DOHH2 (cell line): ENCODE measurements at regions not wholly inside any gene's neighbourhood (a gene's known extent, or its start where the extent isn't known, plus 50 kb on each side); places are given as distances from the start of the nearest gene placed in this dataset.
"Not testable (repeated sequence)": the region's sequence is repeated elsewhere in the genome, so short reads cannot be mapped to it uniquely, and the experiment has no call there.

Experiments
- H3F3A ChIP-seq: fragments of 200-600 bp; sonication (generic), shearing (Covaris generic); 2 replicates; pipeline ENCODE4 v1.6.0; 2016; ENCODE audit warnings: antibody characterized with exemption, mild to moderate bottlenecking; ENCODE audit not compliant: control insufficient read depth, insufficient read depth
- H3K27ac ChIP-seq: fragments of 200-600 bp; sonication (generic); 2 replicates; pipeline ENCODE4 v1.5.1; 2014; ENCODE audit warnings: low read depth, mild to moderate bottlenecking, low read length, moderate library complexity
- H3K27me3 ChIP-seq: fragments of 200-600 bp; sonication (generic); 2 replicates; pipeline ENCODE4 v1.6.1; 2014; ENCODE audit warnings: mild to moderate bottlenecking, low read length, mixed read lengths; ENCODE audit not compliant: control insufficient read depth
- H3K36me3 ChIP-seq: fragments of 200-600 bp; sonication (generic); 2 replicates; pipeline ENCODE4 v1.6.1; 2014; ENCODE audit warnings: mild to moderate bottlenecking, low read length, moderate library complexity, mixed read lengths; ENCODE audit not compliant: control insufficient read depth
- H3K4me1 ChIP-seq: fragments of 200-600 bp; sonication (generic); 2 replicates; pipeline ENCODE4 v1.6.1; 2014; ENCODE audit warnings: mild to moderate bottlenecking, low read length, mixed read lengths; ENCODE audit not compliant: control insufficient read depth
- H3K4me2 ChIP-seq: fragments of 200-600 bp; sonication (generic); 2 replicates; pipeline ENCODE4 v1.6.0; 2014; ENCODE audit warnings: mild to moderate bottlenecking, low read length, moderate library complexity
- H3K4me3 ChIP-seq: fragments of 200-600 bp; sonication (generic); 2 replicates; pipeline ENCODE4 v1.5.1; 2014; ENCODE audit warnings: mild to moderate bottlenecking, low read length, mixed read lengths
- H3K79me2 ChIP-seq: fragments of 200-600 bp; sonication (generic); 2 replicates; pipeline ENCODE4 v1.6.1; 2014; ENCODE audit warnings: mild to moderate bottlenecking, low read length, mixed read lengths; ENCODE audit not compliant: control insufficient read depth
- H3K9me2 ChIP-seq: fragments of 200-600 bp; sonication (generic); replicated peaks from 2 replicates; pipeline ENCODE4 v1.6.1; 2014; ENCODE audit warnings: mild to moderate bottlenecking, low read length, mixed read lengths; ENCODE audit not compliant: control insufficient read depth
- H3K9me3 ChIP-seq: fragments of 200-600 bp; sonication (generic); 2 replicates; pipeline ENCODE4 v1.6.1; 2014; ENCODE audit warnings: antibody characterized with exemption, low read length, mixed read lengths; ENCODE audit not compliant: control insufficient read depth, insufficient read depth
- H4K20me1 ChIP-seq: fragments of 200-600 bp; sonication (generic); 2 replicates; pipeline ENCODE4 v1.6.0; 2014; ENCODE audit warnings: low read depth, mild to moderate bottlenecking, antibody characterized with exemption, low read length, moderate library complexity; ENCODE audit not compliant: control insufficient read depth, insufficient read depth
- EZH2phosphoT487 ChIP-seq: fragments of 200-600 bp; sonication (generic); IDR thresholded peaks from 2 replicates; pipeline ENCODE4 v1.6.1; 2017; ENCODE audit warnings: borderline replicate concordance, mild to moderate bottlenecking, antibody characterized with exemption, low read length, moderate library complexity, mixed read lengths
- TF ChIP-seq, protein P1 (sequence below): fragments of 200-600 bp; sonication (generic); IDR thresholded peaks from one replicate; pipeline ENCODE4 v1.5.1; 2014; ENCODE audit warnings: antibody characterized with exemption, mild to moderate bottlenecking, low read depth, low read length; ENCODE audit not compliant: poor library complexity, severe bottlenecking

DNA sequence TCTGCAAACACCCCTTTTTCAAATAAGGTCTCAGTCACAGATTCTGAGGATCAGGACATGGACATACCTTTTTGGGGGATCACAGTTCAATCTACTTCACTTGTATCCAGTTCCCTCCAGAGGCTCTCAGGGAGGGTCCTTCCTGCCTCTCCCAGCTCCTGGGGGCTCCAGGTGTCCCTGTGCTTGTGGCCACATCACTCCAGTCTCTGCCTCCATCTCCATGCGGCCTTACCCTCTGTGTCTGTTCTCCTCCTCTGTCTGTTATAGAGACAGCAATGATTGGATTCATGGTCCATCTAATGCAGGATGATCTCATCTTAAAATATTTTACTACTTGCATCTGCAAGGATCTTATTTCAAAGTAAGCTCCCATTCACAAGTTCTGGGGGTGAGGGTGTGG, 269.6 kb downstream of the ASMT start:
- H3K4me2 ChIP-seq = no peak overlapping the region
- TF ChIP-seq EZH2phosphoT487 = no peak
- TF ChIP-seq, protein P1, sequence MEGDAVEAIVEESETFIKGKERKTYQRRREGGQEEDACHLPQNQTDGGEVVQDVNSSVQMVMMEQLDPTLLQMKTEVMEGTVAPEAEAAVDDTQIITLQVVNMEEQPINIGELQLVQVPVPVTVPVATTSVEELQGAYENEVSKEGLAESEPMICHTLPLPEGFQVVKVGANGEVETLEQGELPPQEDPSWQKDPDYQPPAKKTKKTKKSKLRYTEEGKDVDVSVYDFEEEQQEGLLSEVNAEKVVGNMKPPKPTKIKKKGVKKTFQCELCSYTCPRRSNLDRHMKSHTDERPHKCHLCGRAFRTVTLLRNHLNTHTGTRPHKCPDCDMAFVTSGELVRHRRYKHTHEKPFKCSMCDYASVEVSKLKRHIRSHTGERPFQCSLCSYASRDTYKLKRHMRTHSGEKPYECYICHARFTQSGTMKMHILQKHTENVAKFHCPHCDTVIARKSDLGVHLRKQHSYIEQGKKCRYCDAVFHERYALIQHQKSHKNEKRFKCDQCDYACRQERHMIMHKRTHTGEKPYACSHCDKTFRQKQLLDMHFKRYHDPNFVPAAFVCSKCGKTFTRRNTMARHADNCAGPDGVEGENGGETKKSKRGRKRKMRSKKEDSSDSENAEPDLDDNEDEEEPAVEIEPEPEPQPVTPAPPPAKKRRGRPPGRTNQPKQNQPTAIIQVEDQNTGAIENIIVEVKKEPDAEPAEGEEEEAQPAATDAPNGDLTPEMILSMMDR = no peak
- no peaks in the 10 kb centered on the region for H3K27me3 ChIP-seq
- H3K4me3 ChIP-seq = no peak overlapping the region
- no peaks in the 10 kb centered on the region for H3K36me3 ChIP-seq
- no peaks in the 10 kb centered on the region for H3K9me3 ChIP-seq
- H3K9me2 ChIP-seq = no peaks in the 10 kb centered on the region
- H3K79me2 ChIP-seq = no peaks in the 10 kb centered on the region
- no peaks in the 10 kb centered on the region for H4K20me1 ChIP-seq
- H3F3A ChIP-seq = no peaks in the 10 kb centered on the region
- no peaks in the 10 kb centered on the region for H3K4me1 ChIP-seq
- no peak overlapping the region for H3K27ac ChIP-seq

DNA sequence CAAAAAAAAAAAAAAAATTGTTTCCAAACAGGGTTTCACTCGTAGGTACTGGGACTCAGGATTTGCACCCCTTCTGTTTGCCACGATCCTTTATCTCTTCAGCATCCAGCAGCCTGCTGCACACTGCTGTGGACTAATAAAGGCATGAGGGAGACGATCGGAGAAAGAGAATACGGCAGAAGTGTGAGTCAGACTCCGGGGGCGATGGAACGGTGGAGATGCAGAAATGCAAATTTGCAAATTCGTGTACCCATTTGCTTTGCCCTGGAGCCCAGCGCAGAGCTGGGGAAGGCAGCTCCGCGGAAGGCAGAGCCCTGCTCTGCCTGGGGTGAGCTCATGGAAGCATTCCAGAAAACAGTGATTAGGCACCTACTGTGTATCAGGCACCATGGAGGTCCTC, 270.3 kb downstream of the ASMT start:
- Histone ChIP-seq H3K79me2 (no peaks in the 10 kb centered on the region), H3K36me3 (no peaks in the 10 kb centered on the region), H3K9me2 (no peaks in the 10 kb centered on the region), H3K9me3 (no peaks in the 10 kb centered on the region), H3K27me3 (no peaks in the 10 kb centered on the region), H4K20me1 (no peaks in the 10 kb centered on the region), H3K27ac (no peak overlapping the region), H3K4me1 (no peaks in the 10 kb centered on the region), H3K4me2 (no peak overlapping the region), H3F3A (no peaks in the 10 kb centered on the region), H3K4me3 (no peak overlapping the region)
- TF ChIP-seq, protein P1 = no peak
- TF ChIP-seq EZH2phosphoT487 = no peak

DNA sequence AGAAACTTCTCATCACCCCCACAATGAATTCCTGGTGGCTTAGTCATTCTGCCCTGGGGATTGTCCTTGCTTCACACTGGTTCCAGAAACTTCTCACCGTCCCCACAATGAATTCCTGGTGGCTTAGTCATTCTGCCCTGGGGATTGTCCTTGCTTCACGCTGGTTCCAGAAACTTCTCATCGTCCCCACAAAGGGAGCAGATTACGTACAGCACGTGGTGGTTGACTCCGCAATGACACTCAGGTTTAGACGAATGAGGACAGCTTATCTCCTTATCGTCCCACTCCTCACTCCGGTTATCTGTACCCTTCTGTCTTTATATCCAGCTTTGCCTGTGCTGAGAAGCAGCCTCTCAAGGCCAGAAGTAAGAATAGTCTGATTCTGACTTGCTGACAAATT, 273.4 kb downstream of the ASMT start:
- not testable (repeated sequence) for H3K27ac ChIP-seq, H3K4me2 ChIP-seq, H3K4me3 ChIP-seq

DNA sequence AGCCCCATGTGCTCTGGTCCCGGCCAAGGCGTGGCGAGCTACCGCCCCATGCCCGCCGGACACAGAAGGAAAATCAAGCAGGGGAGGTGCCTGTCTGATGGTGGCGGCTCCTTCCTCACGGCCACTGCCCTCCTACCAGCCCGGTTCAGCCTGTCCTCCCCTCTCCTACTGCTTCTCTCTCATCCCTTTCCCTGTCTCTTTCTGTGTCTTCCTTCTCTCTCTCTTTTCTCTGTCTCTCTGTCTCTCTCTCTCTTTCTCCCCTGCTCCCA, 279.1 kb downstream of the ASMT start:
- no peaks in the 10 kb centered on the region for H4K20me1 ChIP-seq
- TF ChIP-seq EZH2phosphoT487 = no peak
- TF ChIP-seq, protein P1 = no peak
- H3K27ac ChIP-seq = no peak overlapping the region
- no peaks in the 10 kb centered on the region for H3K27me3 ChIP-seq
- H3K9me3 ChIP-seq = no peaks in the 10 kb centered on the region
- H3K4me3 ChIP-seq = no peak overlapping the region
- H3K4me2 ChIP-seq = no peak overlapping the region
- no peaks in the 10 kb centered on the region for H3F3A ChIP-seq
- H3K9me2 ChIP-seq = no peaks in the 10 kb centered on the region
- no peaks in the 10 kb centered on the region for H3K79me2 ChIP-seq
- peaks cover 4% of the 10 kb centered on the region for H3K4me1 ChIP-seq
- H3K36me3 ChIP-seq = no peaks in the 10 kb centered on the region

More for the DNA sequence above, 273.4 kb downstream of the ASMT start:
- H3K9me2 ChIP-seq, H3K27me3 ChIP-seq, H3F3A ChIP-seq, H3K9me3 ChIP-seq, H3K79me2 ChIP-seq, H4K20me1 ChIP-seq, H3K36me3 ChIP-seq, H3K4me1 ChIP-seq: not testable (repeated sequence)
